CD4-positive, alpha-beta T cell treated with Interleukin-15 for 4 hours (primary cell): ENCODE measurements at regions not wholly inside any gene's neighbourhood (a gene's known extent, or its start where the extent isn't known, plus 50 kb on each side); places are given as distances from the start of the nearest gene placed in this dataset.
"Not testable (repeated sequence)": the region's sequence is repeated elsewhere in the genome, so short reads cannot be mapped to it uniquely, and the experiment has no call there.

Experiments
- DNase-seq: peaks from one replicate; pipeline ENCODE4 v3.0.0-alpha.2; 2020; ENCODE audit warnings: low spot score

- DNase-seq = no peak
Measured at GRCh38 chr2:8602809-8603208, 79.0 kb upstream of the ID2 start.

DNA sequence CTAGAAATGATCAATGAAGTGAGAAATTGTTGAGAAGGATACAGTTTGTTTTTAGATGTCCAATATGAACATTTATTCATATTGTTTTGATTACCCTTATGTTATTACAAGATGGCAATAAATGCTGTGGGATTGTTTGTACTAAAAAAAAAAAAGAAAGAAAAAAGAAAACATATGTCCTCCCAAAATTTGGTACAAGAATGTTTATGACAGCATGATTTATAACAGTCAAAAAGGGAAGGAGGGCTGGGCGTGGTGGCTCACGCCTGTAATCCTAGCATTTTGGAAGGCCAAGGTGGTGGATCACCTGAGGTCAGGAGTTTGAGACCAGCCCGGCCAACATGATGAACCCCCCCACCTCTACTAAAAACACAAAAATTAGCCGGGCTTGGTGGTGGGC lies 78.5 kb upstream of the ID2 start:
- DNase-seq = not testable (repeated sequence)

- DNase-seq = no peak
Measured at GRCh38 chr2:8604262-8604661, 77.6 kb upstream of the ID2 start.

- DNase-seq = no peak
Measured at GRCh38 chr2:8605351-8606065, 76.3 kb upstream of the ID2 start.

DNA sequence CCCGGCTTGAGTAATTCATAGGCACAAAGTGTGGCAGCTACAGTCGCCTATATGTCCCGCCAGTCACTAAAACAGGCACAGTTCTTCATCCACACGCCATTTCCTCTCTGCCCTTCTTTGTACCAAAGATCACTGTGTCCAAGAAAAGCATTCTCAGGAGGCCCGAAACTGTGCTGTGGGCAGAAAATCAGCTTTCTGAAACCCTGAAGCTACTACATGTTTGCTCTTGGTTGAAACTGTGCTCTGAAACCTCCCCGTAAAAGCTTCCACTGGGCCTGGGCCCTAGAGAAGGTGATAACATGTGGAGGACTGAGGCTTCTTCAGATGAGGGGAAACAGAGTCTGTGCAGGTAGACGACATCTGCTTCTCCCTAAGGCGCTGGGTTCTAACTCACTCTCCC lies 75.6 kb upstream of the ID2 start:
- DNase-seq = no peak

GRCh38 chr2:8606649-8607550 lies 75.0 kb upstream of the ID2 start:
- DNase-seq = no peak

DNA sequence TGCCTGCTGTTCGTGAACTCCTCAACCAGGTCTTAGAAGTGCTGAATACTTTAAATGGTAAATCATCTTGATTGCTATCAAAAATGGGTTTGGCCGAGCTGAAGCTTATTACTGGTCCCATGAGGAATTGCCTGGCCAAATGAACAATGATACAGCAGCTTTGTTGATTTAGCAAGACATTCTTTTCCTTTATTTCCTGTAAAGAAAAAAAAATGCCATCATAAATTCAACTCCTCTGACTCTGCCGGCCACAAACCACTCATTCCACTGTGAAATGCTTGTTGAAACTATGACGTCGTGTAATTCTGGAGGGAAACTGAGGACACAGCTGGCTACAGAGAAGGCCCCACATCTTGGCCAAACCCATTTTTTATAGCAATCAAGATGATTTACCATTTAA lies 74.2 kb upstream of the ID2 start:
- no peak for DNase-seq

DNA sequence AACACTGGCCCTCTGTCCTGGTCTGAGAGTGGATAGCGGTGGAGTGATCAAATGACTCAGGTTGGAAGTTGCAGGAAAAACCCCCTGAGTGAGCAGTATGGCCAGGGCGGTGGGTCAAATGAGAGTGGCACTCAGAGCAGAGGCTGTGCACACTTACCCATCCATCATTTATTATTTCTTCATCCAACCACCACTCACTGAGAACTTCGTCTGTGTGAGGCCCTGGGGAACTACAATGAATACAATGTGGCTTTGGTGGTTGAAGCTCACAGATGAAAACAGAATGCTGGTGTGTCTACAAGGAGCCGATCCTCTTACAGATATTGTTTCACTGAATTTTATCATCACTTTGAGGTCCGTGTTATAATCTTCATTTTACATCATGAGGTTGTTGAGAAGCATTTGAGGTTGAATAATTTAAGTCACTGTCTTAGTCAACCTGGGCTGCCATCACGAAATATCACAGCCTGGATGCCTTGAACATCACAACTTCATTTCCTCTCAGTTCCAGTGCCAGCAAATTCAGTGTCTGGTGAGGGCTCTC lies 73.4 kb upstream of the ID2 start:
- DNase-seq = peak; percentile 13

- DNase-seq = no peak
Measured at GRCh38 chr2:8609357-8609811, 72.5 kb upstream of the ID2 start.

DNA sequence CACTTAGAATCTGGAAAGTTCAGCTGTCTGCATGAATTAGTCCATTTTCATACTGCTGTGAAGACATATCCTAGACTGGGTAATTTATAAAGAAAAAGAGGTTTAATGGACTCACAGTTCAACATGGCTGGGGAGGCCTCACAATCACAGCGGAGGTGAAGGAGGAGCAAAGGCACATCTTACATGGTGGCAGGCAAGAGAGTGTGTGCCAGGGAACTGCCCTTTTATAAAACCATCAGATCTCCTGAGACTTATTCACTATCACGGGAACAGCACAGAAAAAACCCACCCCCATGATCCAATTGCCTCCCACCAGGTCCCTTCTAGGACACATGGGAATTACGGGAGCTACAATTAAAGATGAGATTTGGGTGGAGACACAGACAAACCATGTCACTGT lies 71.1 kb upstream of the ID2 start:
- DNase-seq = not testable (repeated sequence)

- DNase-seq = no peak
Measured at GRCh38 chr2:8611246-8611645, 70.6 kb upstream of the ID2 start.

GRCh38 chr2:8611700-8612099 lies 70.2 kb upstream of the ID2 start:
- DNase-seq = no peak

DNA sequence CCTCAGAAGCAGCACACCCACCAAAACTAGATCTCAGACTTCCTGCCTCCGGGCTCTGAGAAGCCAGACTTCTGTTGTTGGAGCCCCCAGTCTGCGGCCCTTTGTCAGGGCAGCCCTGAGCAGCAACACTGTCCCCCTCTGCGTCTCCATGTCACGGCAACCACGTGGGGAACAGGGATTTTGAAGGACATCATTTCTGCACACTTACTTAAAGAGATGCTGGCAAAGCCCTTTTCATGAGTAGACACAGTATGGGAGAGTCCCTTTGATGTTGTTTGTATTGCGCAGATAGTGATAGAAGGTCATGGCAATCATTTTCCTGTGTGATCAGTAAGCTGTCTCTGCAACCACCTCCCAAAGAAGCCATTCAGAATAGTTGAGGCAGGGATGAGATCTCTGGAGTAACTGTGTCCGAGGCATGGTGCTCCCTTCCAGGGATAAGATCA lies 69.1 kb upstream of the ID2 start:
- DNase-seq = no peak

DNA sequence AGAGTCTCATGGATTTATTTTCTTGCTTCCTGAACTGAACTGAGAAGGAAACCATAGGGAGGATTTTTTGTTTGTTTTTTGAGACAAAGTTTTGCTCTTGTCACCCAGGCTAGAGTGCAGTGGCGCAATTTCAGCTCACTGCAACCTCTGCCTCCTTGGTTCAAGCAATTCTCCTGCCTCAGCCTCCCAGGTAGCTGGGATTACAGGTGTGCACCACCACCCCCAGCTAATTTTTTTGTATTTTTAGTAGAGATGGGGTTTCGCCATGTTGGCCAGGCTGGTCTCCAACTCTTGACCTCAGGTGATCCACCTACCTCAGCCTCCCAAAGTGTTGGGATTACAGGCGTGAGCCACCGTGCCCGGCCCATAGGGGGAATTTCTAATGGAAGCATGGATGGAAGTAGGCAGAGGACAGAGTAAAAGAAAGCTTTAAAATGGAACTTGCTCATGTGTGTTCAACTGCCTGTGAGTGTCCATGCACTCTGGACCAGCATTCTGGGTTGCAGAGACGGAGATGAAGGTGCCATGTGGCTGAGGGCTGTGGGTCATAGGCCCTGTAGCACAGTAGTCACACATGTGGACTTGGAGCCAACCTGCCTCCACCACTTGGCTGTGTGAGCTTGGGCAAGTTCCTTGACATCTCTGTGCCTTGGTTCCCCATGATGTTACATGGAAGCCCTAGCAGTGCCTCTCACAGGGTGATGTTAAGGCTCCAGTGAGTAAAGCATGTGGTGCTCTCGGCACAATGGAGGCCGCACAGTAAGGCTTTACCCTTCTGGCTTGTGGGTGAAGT lies 68.5 kb upstream of the ID2 start:
- not testable (repeated sequence) for DNase-seq

DNA sequence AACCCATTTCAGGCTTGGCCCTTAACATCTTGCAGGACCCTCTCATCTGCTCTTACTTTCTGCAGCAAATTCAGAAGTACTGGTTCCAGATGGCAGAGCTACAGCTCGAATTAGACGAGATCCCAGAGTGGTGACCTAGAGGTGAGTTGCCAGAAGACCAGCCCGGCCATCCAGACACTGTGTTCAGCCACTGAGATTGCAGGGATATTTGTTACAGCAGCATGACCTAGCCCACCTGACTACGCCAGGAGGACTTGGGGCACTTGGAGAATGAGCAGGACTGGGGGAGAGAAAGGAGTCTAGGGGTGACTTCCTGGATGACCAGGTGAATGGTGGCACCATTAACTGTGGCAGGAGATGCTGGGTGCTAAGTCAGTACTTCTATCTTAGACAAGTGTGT lies 67.2 kb upstream of the ID2 start:
- no peak for DNase-seq

- DNase-seq = no peak
Measured at GRCh38 chr2:8615252-8615575, 66.6 kb upstream of the ID2 start.

GRCh38 chr2:8615576-8616281 lies 66.1 kb upstream of the ID2 start:
- DNase-seq = no peak

DNA sequence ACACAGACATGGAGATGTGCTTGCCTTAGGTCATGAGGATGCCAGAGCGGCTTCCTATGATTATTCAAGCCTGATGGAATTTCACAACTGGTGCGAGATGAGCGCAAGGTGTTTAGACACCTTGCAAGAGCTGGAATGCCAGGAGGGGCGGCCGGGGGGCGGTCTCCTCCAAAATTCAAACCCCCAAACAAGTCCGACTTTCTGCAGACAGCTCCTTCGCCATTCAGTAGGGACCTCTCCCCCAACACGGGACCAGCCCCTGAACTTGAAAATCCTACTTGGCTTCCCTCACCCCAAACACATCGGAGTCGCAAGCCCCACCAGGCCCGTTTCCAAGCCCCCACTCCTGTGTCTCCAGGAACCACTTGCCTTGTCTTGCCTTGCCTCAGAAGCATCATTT lies 64.8 kb upstream of the ID2 start:
- DNase-seq = no peak

DNA sequence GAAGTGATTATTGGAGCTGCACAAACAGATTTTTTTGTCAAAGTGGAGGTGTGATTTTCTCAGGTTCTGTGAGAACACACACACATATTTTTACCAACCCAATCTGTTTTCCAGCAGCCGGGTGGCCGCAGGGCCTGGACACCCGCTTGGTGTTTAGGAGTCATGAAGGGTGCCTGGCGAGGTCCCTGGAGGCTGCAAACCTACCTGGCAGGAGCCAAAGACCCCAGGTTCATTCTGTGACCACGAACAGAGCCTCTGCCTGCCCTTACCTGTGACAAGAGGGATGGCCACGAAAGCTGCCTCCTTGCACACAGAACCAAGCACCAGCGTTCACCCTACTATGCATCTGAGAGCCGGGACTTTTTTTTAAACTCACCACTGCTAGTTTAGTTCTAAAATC lies 64.3 kb upstream of the ID2 start:
- no peak for DNase-seq

DNA sequence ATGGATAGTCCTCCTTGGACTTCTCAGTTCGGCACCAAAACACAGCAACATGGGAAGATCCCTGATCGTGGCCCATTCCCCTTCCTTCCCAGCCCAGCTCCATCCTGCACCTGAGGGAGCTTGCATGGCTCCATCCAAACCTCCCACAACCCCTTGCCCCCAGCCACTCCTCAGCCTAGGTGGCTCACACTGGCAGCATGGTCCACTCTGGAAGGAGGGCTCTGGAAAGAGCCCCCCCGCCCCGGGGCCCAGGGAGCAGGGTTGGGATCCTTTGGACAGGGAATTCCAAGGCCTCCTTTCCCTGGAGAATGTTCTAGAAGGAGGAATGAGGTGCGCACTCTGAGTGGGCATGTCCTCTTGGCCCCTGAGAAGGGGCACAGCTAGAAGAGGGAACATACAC lies 62.8 kb upstream of the ID2 start:
- no peak for DNase-seq

DNA sequence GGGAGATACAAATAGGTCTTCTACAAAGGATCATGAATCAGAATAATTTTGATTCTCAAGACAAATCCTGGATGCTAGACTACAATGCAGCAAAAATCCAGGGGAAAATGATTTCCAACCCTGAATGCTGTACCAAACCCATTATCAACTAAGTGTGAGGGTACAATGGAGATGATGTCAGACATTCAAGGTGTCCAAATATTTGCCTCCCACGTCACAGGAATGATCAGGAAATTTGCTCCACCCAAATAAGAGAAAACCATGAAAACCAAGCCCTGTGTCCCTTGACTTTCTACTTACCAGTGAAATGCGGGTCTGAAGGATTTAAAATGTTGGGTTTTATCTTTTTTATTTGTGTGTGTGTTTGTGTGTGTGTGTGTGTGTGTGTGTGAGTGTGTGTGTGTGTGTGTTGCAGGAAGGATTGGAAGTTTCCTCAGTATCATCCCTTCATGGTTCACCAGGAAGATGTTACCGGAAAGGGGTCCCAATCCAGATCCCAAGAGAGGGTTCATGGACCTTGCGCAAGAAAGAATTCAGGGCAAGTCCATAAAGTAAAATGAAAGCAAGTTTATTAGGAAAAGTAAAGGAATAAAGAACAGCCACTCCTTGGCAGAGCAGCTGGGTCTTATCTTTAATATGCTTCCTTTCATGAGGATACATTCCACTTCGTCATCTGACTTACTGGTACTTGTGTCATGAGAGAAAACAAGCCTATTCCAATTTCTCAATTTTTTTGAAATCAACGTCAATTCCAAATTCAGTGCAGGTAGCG lies 61.1 kb upstream of the ID2 start:
- DNase-seq = no peak
